Heart right ventricle (tissue), 16 donors: ENCODE measurements at regions not wholly inside any gene's neighbourhood (a gene's known extent, or its start where the extent isn't known, plus 50 kb on each side); places are given as distances from the start of the nearest gene placed in this dataset.

ENCODE experiments used
- ATAC-seq, 8 donors: fragments of 200-7000 bp; cut with Tn5 transposase; one replicate each; pipeline ENCODE4 v1.9.1; 2020; ENCODE audit warnings: mild to moderate bottlenecking in 8 of 8, moderate library complexity in 8 of 8, moderate number of reproducible peaks in 1 of 8
- DNase-seq, 2 donors: peaks; one replicate each; pipeline ENCODE4 v3.0.0-alpha.2; 2020
- H3K27ac ChIP-seq, 10 donors: fragments of 200-600 bp; sonication (generic) in 2 of 10; one replicate each; pipeline versions ENCODE4 v1.5.0 to v1.8.0; 2020 to 2022; ENCODE audit warnings: mild to moderate bottlenecking in 3 of 10
- H3K27me3 ChIP-seq, 7 donors: fragments of 200-600 bp; one replicate each; pipeline ENCODE4 v1.8.0; 2021 to 2022; ENCODE audit warnings: mild to moderate bottlenecking in 2 of 7
- H3K36me3 ChIP-seq, 9 donors: fragments of 200-600 bp; sonication (generic) in 1 of 9; one replicate each; pipeline versions ENCODE4 v1.5.0 to v1.8.0; 2020 to 2022; ENCODE audit warnings: mild to moderate bottlenecking in 2 of 9
- H3K4me1 ChIP-seq, 9 donors: fragments of 200-600 bp; sonication (generic) in 1 of 9; one replicate each; pipeline versions ENCODE4 v1.5.0 to v1.8.0; 2020 to 2022; ENCODE audit warnings: mild to moderate bottlenecking in 4 of 9
- H3K4me3 ChIP-seq, 10 donors: fragments of 200-600 bp; sonication (generic) in 2 of 10; one replicate each; pipeline versions ENCODE4 v1.5.0 to v1.8.0; 2020 to 2022; ENCODE audit warnings: mild to moderate bottlenecking in 7 of 10, moderate library complexity in 2 of 10
- H3K9me3 ChIP-seq, 11 donors: fragments of 200-600 bp in 10 of 11; sonication (generic) in 2 of 11; one replicate each; pipeline versions ENCODE4 v1.5.0 to v1.8.0; 2013 to 2022; ENCODE audit warnings: mild to moderate bottlenecking in 2 of 11, control low read depth in 1 of 11, moderate library complexity in 1 of 11
- CTCF ChIP-seq, 9 donors: fragments of 200-600 bp; sonication (generic) in 2 of 9; IDR thresholded peaks; one replicate each; pipeline versions ENCODE4 v1.5.0 to v1.8.0; 2021 to 2022; ENCODE audit warnings: antibody characterized with exemption in 9 of 9, mild to moderate bottlenecking in 5 of 9, moderate library complexity in 1 of 9
- WGBS, 2 donors: extraction: QIAGEN DNeasy Blood & Tissue Kit; methylation state at CpG; one replicate each; pipeline ENCODE4 v1.1.7; 2013; ENCODE audit warnings: inconsistent platforms in 1 of 2; 5-methylcytosine and 5-hydroxymethylcytosine counted together
- intact Hi-C, 10 donors: fragments of 100-400 bp; cut with DNase I; formaldehyde crosslinking; loops; one replicate each; pipeline versions ENCODE4 v1.11.1 to v1.14.2; 2022
- donor health status: Arrhythmogenic right ventricular cardiomyopathy.
- donor health status: ischemic (EF 13 %, LVEDD 7.1; RV severe dilation, severe dysfunction).
- donor health status: healthy with polysubstance abuse.
- donor health status: DM: no; HTN: yes; CAD: no.
- donor health status: DM: no; HTN: no; CAD: no.
- donor health status: ischemic (EF 25% LVEDD 6.9; RV normal size, moderate dysfunction).
- donor health status: ischemic (EF 25% LVEDD 5.7; RV mildly dilated, moderate dysfunction).
- donor health status: healthy.
- donor health status: DM: yes; HTN: yes; CAD: no.
- donor health status: Ischemic cardiomyopathy.
- donor health status: ischemic (EF 35%, LVEDD 5.7; RV mildly dilated, moderate dysfunction).
- donor health status: nonischemic (EF 11% LVEDD 7.7; RV severe dilation, severe dysfunction).
- donor health status: DM: yes; HTN: yes; CAD: no.
- donor health status: PGD.
- donor health status: ischemic (EF 29% LVEDD 5.4; RV normal size, mild dysfunction).
- donor health status: nonischemic (EF 23%, LVEDD 6.1; RV moderate dilation, normal function).

- H3K4me1 ChIP-seq: no peaks in the 10 kb centered on the region
- intact Hi-C loops: no loop called here
- 76 to 87% methylated on average over 2 of the region's 2 CpGs for WGBS, 2 donors
- ATAC-seq: no peak
- no peak for TF ChIP-seq CTCF (IDR thresholded peaks at IDR 0.05)
- H3K27me3 ChIP-seq: no peaks in the 10 kb centered on the region
- no peak overlapping the region for H3K4me3 ChIP-seq
- H3K36me3 ChIP-seq: no peaks in the 10 kb centered on the region
- no peak for DNase-seq
- H3K27ac ChIP-seq: no peak overlapping the region
- H3K9me3 ChIP-seq: peaks cover 0 to 1% (median 0%) of the 10 kb centered on the region in 11 donors
Measured at GRCh38 chr2:153138651-153139375, 339.7 kb downstream of the RPRM start.

GRCh38 chr2:153136216-153136615 lies 342.3 kb downstream of the RPRM start:
- TF ChIP-seq CTCF (IDR thresholded peaks at IDR 0.05): no peak
- Histone ChIP-seq H3K4me3 (no peak overlapping the region), H3K27ac (no peak overlapping the region), H3K36me3 (no peaks in the 10 kb centered on the region), H3K9me3 (peaks cover 0 to 3% (median 0%) of the 10 kb centered on the region in 11 donors), H3K4me1 (no peaks in the 10 kb centered on the region), H3K27me3 (no peaks in the 10 kb centered on the region)
- ATAC-seq: no peak
- no peak for DNase-seq
- intact Hi-C loops: no loop called here
- WGBS, 2 donors: 45 to 52% methylated on average over 2 of the region's 2 CpGs

GRCh38 chr2:153134725-153135124 lies 343.8 kb downstream of the RPRM start:
- Histone ChIP-seq H3K27me3 (no peaks in the 10 kb centered on the region), H3K27ac (no peak overlapping the region), H3K36me3 (no peaks in the 10 kb centered on the region), H3K4me3 (no peak overlapping the region), H3K9me3 (peaks cover 0 to 3% (median 0%) of the 10 kb centered on the region in 11 donors), H3K4me1 (no peaks in the 10 kb centered on the region)
- DNase-seq: no peak
- TF ChIP-seq CTCF (IDR thresholded peaks at IDR 0.05): no peak
- 83 to 92% methylated on average over 1 of the region's 1 CpG for WGBS, 2 donors
- intact Hi-C loops: no loop called here
- ATAC-seq: no peak

- Histone ChIP-seq H3K27me3 (no peaks in the 10 kb centered on the region), H3K4me1 (no peaks in the 10 kb centered on the region), H3K27ac (no peak overlapping the region), H3K36me3 (no peaks in the 10 kb centered on the region), H3K9me3 (peaks cover 0 to 5% (median 0%) of the 10 kb centered on the region in 11 donors), H3K4me3 (no peak overlapping the region)
- WGBS, 2 donors: 64 to 74% methylated on average over 4 of the region's 4 CpGs
- DNase-seq: no peak
- intact Hi-C loops: no loop called here
- no peak for TF ChIP-seq CTCF (IDR thresholded peaks at IDR 0.05)
- ATAC-seq: no peak
Measured at GRCh38 chr2:153133716-153134115, 344.8 kb downstream of the RPRM start.
